ENCODE measurements at regions not wholly inside any gene's neighbourhood (a gene's known extent, or its start where the extent isn't known, plus 50 kb on each side); places are given as distances from the start of the nearest gene placed in this dataset.

- TF ChIP-seq ZFP3 (CRISPR knock-in tag; IDR thresholded peaks at IDR 0.05): no peak
- TF ChIP-seq ZNF565 (CRISPR knock-in tag; conservative IDR thresholded peaks at IDR 0.05; ENCODE audit: low read depth): no peak
- no peak for TF ChIP-seq ARNTL (CRISPR knock-in tag; IDR thresholded peaks at IDR 0.05; ENCODE audit: borderline replicate concordance, low read depth)
- TF ChIP-seq CSDC2 (CRISPR knock-in tag; IDR thresholded peaks at IDR 0.05): no peak
- no peak for ATAC-seq
Measured at GRCh38 chr5:23703940-23704855, 196.8 kb downstream of the PRDM9 start.

DNA sequence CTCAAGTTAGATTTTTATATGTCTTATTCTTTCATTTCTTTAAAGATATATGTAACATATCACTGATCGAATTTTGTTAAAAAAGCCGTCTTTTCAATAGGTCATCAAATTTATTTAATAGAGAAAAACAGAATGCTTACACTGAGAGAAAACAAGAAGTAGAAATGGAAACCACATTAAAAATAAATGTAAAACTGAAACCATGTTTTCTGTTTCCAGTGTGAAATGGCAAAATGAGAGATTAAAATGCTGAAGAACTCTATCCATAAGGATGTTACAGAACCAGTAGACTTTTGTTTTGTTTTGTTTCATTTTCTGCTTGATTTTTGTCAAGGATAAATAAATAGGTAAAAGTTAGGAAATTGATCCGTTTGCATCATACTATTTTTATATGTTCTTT lies 210.1 kb downstream of the PRDM9 start:
- TF ChIP-seq ZNF70 (CRISPR knock-in tag; IDR thresholded peaks at IDR 0.05): no peak
- TF ChIP-seq ARNTL (CRISPR knock-in tag; IDR thresholded peaks at IDR 0.05; ENCODE audit: borderline replicate concordance, low read depth): no peak
- no peak for TF ChIP-seq SNAI2 (CRISPR knock-in tag; IDR thresholded peaks at IDR 0.05)
- TF ChIP-seq RARB (CRISPR knock-in tag; IDR thresholded peaks at IDR 0.05): no peak
- TF ChIP-seq PATZ1 (CRISPR knock-in tag; IDR thresholded peaks at IDR 0.05; ENCODE audit: borderline replicate concordance): no peak
- no peak for TF ChIP-seq ESRRG (CRISPR knock-in tag; IDR thresholded peaks at IDR 0.05)
- TF ChIP-seq ZC3H10 (CRISPR knock-in tag; IDR thresholded peaks at IDR 0.05): no peak
- TF ChIP-seq CREB5 (CRISPR knock-in tag; IDR thresholded peaks at IDR 0.05; ENCODE audit: low read depth): no peak
- ATAC-seq: no peak

- ATAC-seq: no peak
- TF ChIP-seq ZNF565 (CRISPR knock-in tag; conservative IDR thresholded peaks at IDR 0.05; ENCODE audit: low read depth): no peak
Measured at GRCh38 chr5:23718564-23718963, 211.2 kb downstream of the PRDM9 start.

DNA sequence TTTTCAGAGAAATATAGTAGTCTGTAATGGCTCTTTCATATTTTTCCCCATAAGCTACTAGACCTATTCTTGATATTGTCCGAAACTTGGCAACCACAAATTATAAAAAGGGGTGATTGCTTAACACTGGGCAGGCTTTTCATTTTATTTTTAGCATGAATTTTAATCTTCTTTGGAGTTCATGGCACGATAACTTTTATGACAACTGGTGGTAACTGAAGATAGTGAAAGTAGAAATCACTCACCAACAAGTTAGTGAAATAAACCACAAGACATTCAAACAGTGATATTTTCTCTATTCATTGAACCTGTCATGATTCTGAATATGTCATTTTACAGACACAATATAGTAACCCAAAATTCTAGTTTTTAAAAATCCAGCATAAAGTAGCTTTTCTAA lies 213.9 kb downstream of the PRDM9 start:
- no peak for TF ChIP-seq ZNF565 (CRISPR knock-in tag; conservative IDR thresholded peaks at IDR 0.05; ENCODE audit: low read depth)
- no peak for TF ChIP-seq TOX (CRISPR knock-in tag; IDR thresholded peaks at IDR 0.05; ENCODE audit: borderline replicate concordance)
- no peak for TF ChIP-seq ZFP3 (CRISPR knock-in tag; IDR thresholded peaks at IDR 0.05)
- TF ChIP-seq, protein P1, sequence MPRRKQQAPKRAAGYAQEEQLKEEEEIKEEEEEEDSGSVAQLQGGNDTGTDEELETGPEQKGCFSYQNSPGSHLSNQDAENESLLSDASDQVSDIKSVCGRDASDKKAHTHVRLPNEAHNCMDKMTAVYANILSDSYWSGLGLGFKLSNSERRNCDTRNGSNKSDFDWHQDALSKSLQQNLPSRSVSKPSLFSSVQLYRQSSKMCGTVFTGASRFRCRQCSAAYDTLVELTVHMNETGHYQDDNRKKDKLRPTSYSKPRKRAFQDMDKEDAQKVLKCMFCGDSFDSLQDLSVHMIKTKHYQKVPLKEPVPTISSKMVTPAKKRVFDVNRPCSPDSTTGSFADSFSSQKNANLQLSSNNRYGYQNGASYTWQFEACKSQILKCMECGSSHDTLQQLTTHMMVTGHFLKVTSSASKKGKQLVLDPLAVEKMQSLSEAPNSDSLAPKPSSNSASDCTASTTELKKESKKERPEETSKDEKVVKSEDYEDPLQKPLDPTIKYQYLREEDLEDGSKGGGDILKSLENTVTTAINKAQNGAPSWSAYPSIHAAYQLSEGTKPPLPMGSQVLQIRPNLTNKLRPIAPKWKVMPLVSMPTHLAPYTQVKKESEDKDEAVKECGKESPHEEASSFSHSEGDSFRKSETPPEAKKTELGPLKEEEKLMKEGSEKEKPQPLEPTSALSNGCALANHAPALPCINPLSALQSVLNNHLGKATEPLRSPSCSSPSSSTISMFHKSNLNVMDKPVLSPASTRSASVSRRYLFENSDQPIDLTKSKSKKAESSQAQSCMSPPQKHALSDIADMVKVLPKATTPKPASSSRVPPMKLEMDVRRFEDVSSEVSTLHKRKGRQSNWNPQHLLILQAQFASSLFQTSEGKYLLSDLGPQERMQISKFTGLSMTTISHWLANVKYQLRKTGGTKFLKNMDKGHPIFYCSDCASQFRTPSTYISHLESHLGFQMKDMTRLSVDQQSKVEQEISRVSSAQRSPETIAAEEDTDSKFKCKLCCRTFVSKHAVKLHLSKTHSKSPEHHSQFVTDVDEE (CRISPR knock-in tag; IDR thresholded peaks at IDR 0.05): no peak
- TF ChIP-seq PATZ1 (CRISPR knock-in tag; IDR thresholded peaks at IDR 0.05; ENCODE audit: borderline replicate concordance): no peak
- ATAC-seq: no peak

- ATAC-seq: no peak
- TF ChIP-seq PPARA (CRISPR knock-in tag; IDR thresholded peaks at IDR 0.05; ENCODE audit: borderline replicate concordance) (no peak), SNAI2 (CRISPR knock-in tag; IDR thresholded peaks at IDR 0.05) (no peak), TOX (CRISPR knock-in tag; IDR thresholded peaks at IDR 0.05; ENCODE audit: borderline replicate concordance) (no peak), ZC3H10 (CRISPR knock-in tag; IDR thresholded peaks at IDR 0.05) (no peak)
- TF ChIP-seq, protein P2, sequence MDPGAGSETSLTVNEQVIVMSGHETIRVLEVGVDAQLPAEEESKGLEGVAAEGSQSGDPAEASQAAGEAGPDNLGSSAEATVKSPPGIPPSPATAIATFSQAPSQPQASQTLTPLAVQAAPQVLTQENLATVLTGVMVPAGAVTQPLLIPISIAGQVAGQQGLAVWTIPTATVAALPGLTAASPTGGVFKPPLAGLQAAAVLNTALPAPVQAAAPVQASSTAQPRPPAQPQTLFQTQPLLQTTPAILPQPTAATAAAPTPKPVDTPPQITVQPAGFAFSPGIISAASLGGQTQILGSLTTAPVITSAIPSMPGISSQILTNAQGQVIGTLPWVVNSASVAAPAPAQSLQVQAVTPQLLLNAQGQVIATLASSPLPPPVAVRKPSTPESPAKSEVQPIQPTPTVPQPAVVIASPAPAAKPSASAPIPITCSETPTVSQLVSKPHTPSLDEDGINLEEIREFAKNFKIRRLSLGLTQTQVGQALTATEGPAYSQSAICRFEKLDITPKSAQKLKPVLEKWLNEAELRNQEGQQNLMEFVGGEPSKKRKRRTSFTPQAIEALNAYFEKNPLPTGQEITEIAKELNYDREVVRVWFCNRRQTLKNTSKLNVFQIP (CRISPR knock-in tag; IDR thresholded peaks at IDR 0.05; ENCODE audit: borderline replicate concordance, low read depth): no peak
Measured at GRCh38 chr5:23727271-23727670, 219.9 kb downstream of the PRDM9 start.

Data from SK-N-SH treated with all-trans-retinoic acid at 6 μM for 48 hours (cell line).